HEK293 (cell line): ENCODE measurements at regions not wholly inside any gene's neighbourhood (a gene's known extent, or its start where the extent isn't known, plus 50 kb on each side); places are given as distances from the start of the nearest gene placed in this dataset.
"Not testable (repeated sequence)": the region's sequence is repeated elsewhere in the genome, so short reads cannot be mapped to it uniquely, and the experiment has no call there.

ENCODE experiments used
- CTCF ChIA-PET: fragments of 350-600 bp; formaldehyde crosslinking; extraction: SDS; loops from one replicate; lab custom pipeline; 2021; ENCODE audit warnings: antibody characterized with exemption; lab: Yijun Ruan, JAX
- POLR2A ChIA-PET: fragments of 300-600 bp; formaldehyde crosslinking; extraction: SDS; loops from one replicate; lab custom pipeline; 2020; ENCODE audit warnings: antibody characterized with exemption, inconsistent platforms; lab: Yijun Ruan, JAX
- H3K27ac ChIP-seq: fragments of 200-500 bp; sonication (Bioruptor generic); 2 replicates; pipeline ENCODE4 v1.5.1; 2014; ENCODE audit warnings: low read depth, low read length, control low read depth, inconsistent platforms; ENCODE audit errors: extremely low read depth
- H3K36me3 ChIP-seq, 2 experiments: fragments of 200-500 bp in 1 of 2; sonication (Bioruptor generic) in 1 of 2; 1 replicate in 1 of 2; 2 replicates in 1 of 2; pipeline ENCODE4 v1.5.1; 2014 to 2017; ENCODE audit warnings: inconsistent platforms in 2 of 2, low read length in 2 of 2; ENCODE audit not compliant: control insufficient read depth in 2 of 2, insufficient read depth in 1 of 2
- H3K4me1 ChIP-seq: fragments of 200-500 bp; sonication (Bioruptor generic); 2 replicates; pipeline ENCODE4 v1.5.1; 2014; ENCODE audit warnings: mild to moderate bottlenecking, low read length, inconsistent platforms; ENCODE audit not compliant: control insufficient read depth, insufficient read depth
- H3K4me3 ChIP-seq: 2 replicates; pipeline ENCODE4 v1.5.1; 2011; ENCODE audit warnings: low read depth, mild to moderate bottlenecking, control low read depth, low read length, moderate library complexity
- H3K9me3 ChIP-seq: fragments of 200-500 bp; sonication (Bioruptor generic); 2 replicates; pipeline ENCODE4 v1.5.1; 2014; ENCODE audit warnings: low read depth, low read length, inconsistent platforms; ENCODE audit not compliant: control insufficient read depth, insufficient read depth
- KLF9 ChIP-seq: fragments of 450-650 bp; formaldehyde crosslinking; IDR thresholded peaks from 2 replicates; pipeline ENCODE4 v1.5.1; 2016; ENCODE audit warnings: missing biosample characterization, missing genetic modification characterization, low read depth
- OSR2 ChIP-seq: fragments of 450-650 bp; formaldehyde crosslinking; IDR thresholded peaks from 2 replicates; pipeline ENCODE4 v1.5.1; 2016; ENCODE audit warnings: missing biosample characterization, missing genetic modification characterization
- SETDB1 ChIP-seq: IDR thresholded peaks from one replicate; pipeline ENCODE4 v1.6.1; 2017; ENCODE audit warnings: mild to moderate bottlenecking, low read length, moderate library complexity, mixed read lengths; ENCODE audit not compliant: insufficient read length
- ZBTB11 ChIP-seq: fragments of 450-650 bp; formaldehyde crosslinking; conservative IDR thresholded peaks from 2 replicates; pipeline ENCODE4 v1.5.1; 2016; ENCODE audit warnings: low read depth, missing biosample characterization, missing genetic modification characterization
- ZBTB7A ChIP-seq: fragments of 450-650 bp; formaldehyde crosslinking; IDR thresholded peaks from 2 replicates; pipeline ENCODE4 v1.5.1; 2016; ENCODE audit warnings: low read depth, missing biosample characterization, missing genetic modification characterization
- ZNF19 ChIP-seq: fragments of 450-650 bp; formaldehyde crosslinking; IDR thresholded peaks from 2 replicates; pipeline ENCODE4; 2016; ENCODE audit warnings: missing biosample characterization, missing genetic modification characterization, low read depth
- ZNF223 ChIP-seq: fragments of 450-650 bp; formaldehyde crosslinking; IDR thresholded peaks from 2 replicates; pipeline ENCODE4 v1.5.1; 2016; ENCODE audit warnings: missing biosample characterization, missing genetic modification characterization
- ZNF23 ChIP-seq: fragments of 450-650 bp; formaldehyde crosslinking; IDR thresholded peaks from 2 replicates; pipeline ENCODE4 v1.5.1; 2016; ENCODE audit warnings: missing biosample characterization, missing genetic modification characterization, borderline replicate concordance
- ZNF274 ChIP-seq, 2 experiments: fragments of 200-500 bp in 1 of 2; fragments of 450-650 bp in 1 of 2; sonication (Bioruptor generic) in 1 of 2; formaldehyde crosslinking in 1 of 2; IDR thresholded peaks; 2 replicates each; pipeline versions ENCODE4 v1.5.1 to v1.6.1; 2014 to 2016; ENCODE audit warnings: borderline replicate concordance in 1 of 2, inconsistent platforms in 1 of 2, low read length in 1 of 2, missing biosample characterization in 1 of 2, missing genetic modification characterization in 1 of 2
- ZNF596 ChIP-seq: fragments of 450-650 bp; IDR thresholded peaks from 2 replicates; pipeline ENCODE4 v1.5.0; 2018; ENCODE audit warnings: missing biosample characterization, mild to moderate bottlenecking, missing genetic modification characterization, moderate library complexity
- ZNF600 ChIP-seq: fragments of 450-650 bp; formaldehyde crosslinking; IDR thresholded peaks from 2 replicates; pipeline ENCODE4 v1.5.1; 2016; ENCODE audit warnings: missing biosample characterization, missing genetic modification characterization
- ZNF768 ChIP-seq: fragments of 450-650 bp; formaldehyde crosslinking; IDR thresholded peaks from 2 replicates; pipeline ENCODE4 v1.5.1; 2018; ENCODE audit warnings: missing biosample characterization, mild to moderate bottlenecking, missing genetic modification characterization
- ZNF777 ChIP-seq: fragments of 450-650 bp; formaldehyde crosslinking; IDR thresholded peaks from 2 replicates; pipeline ENCODE4 v1.5.1; 2017; ENCODE audit warnings: missing biosample characterization, missing genetic modification characterization, borderline replicate concordance
- ZSCAN30 ChIP-seq: fragments of 450-650 bp; IDR thresholded peaks from 2 replicates; pipeline ENCODE4 v1.5.1; 2018; ENCODE audit warnings: missing biosample characterization, mild to moderate bottlenecking, missing genetic modification characterization, moderate library complexity
- TF ChIP-seq, protein P1 (sequence below): fragments of 450-650 bp; formaldehyde crosslinking; IDR thresholded peaks from 2 replicates; pipeline ENCODE4 v1.5.1; 2016; ENCODE audit warnings: missing biosample characterization, missing genetic modification characterization, borderline replicate concordance
- TF ChIP-seq, protein P2 (sequence below): fragments of 450-650 bp; formaldehyde crosslinking; IDR thresholded peaks from 2 replicates; pipeline ENCODE4 v1.5.1; 2016; ENCODE audit warnings: missing biosample characterization, missing genetic modification characterization
- TF ChIP-seq, protein P3 (sequence below): fragments of 450-650 bp; formaldehyde crosslinking; IDR thresholded peaks from 2 replicates; pipeline ENCODE4 v1.5.1; 2016; ENCODE audit warnings: missing biosample characterization, missing genetic modification characterization

DNA sequence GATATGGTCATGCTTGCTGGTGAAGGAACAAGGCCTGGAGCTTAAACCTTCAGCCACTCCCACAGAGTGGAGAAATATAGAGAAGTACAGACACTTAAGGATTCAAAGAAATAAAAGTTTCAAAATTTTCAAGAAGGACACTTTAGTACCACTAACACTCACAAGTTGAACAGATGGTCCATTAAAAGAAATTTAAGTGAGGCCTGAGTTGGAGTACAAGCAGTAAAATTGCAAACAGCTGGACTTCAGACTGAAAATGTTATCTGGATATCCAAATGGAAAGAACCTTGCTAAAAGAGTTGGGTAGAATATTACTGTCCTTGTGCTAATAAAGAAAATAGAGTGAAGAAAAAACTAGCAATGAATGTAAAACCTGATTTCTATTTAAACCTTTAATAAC lies 397.1 kb upstream of the KCNMB2 start:
- Histone ChIP-seq H3K4me1 (no peaks in the 10 kb centered on the region), H3K36me3 (no peaks in the 10 kb centered on the region), H3K4me3 (no peak overlapping the region), H3K27ac (no peak overlapping the region), H3K9me3 (no peaks in the 10 kb centered on the region)
- TF ChIP-seq OSR2 (tag by site-specific recombination) = no peak
- no peak for TF ChIP-seq ZNF596 (tag by site-specific recombination)
- ChIA-PET CTCF (interaction anchor here (0.7 kb wide), 1 partner anchor 978 kb away, joined by 4 read pairs; no protein-coding TSS in a partner anchor), POLR2A (no interaction called here)

DNA sequence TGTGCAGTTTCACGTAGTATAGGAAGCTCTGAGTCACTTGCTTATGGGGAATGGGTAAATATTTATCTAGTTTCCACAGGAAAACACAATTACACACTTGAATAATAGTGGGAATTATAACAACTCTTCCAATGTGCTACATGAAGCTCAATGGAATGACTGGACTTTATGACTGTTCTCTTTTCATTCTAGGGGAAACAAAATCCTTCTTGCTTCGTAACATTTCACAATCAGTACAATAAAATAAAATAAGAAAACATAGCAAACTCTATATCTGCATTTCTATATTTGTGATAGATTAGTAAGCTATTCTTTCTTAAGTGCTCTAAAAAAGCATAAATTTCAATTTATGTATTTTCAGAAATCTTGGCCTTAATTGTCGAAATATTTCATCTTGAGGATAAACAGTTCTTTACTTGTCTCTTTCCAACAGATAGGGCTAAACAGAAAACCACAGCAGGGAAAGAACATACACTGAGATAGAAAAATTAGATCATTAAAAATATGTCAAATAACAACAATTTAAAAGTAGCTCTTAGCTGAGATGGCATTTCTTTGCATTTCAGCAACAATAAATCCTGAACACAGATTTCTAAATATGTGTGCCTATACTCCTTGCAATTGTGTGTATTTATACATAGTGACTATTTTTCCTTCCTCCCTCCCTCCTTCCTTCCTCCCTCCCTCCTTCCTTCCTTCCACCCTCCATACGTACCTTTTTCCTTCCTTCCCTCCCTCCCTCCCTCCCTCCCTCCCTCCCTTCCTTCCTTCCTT lies 395.5 kb upstream of the KCNMB2 start:
- POLR2A ChIA-PET = no interaction called here
- TF ChIP-seq ZSCAN30 = no peak
- TF ChIP-seq, protein P1, sequence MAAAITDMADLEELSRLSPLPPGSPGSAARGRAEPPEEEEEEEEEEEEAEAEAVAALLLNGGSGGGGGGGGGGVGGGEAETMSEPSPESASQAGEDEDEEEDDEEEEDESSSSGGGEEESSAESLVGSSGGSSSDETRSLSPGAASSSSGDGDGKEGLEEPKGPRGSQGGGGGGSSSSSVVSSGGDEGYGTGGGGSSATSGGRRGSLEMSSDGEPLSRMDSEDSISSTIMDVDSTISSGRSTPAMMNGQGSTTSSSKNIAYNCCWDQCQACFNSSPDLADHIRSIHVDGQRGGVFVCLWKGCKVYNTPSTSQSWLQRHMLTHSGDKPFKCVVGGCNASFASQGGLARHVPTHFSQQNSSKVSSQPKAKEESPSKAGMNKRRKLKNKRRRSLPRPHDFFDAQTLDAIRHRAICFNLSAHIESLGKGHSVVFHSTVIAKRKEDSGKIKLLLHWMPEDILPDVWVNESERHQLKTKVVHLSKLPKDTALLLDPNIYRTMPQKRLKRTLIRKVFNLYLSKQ (tag by site-specific recombination) = no peak
- TF ChIP-seq KLF9 = no peak
- TF ChIP-seq, protein P2, sequence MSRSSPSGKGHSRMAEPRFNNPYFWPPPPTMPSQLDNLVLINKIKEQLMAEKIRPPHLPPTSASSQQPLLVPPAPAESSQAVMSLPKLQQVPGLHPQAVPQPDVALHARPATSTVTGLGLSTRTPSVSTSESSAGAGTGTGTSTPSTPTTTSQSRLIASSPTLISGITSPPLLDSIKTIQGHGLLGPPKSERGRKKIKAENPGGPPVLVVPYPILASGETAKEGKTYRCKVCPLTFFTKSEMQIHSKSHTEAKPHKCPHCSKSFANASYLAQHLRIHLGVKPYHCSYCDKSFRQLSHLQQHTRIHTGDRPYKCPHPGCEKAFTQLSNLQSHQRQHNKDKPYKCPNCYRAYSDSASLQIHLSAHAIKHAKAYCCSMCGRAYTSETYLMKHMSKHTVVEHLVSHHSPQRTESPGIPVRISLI (tag by site-specific recombination) = no peak
- TF ChIP-seq ZNF274 (IDR thresholded peaks at IDR 0.05; ENCODE audit: low read length) = no peak
- TF ChIP-seq ZNF274 (tag by site-specific recombination; IDR thresholded peaks at IDR 0.05; ENCODE audit: borderline replicate concordance) = no peak
- TF ChIP-seq ZBTB7A (tag by site-specific recombination) = no peak
- no peak for TF ChIP-seq ZNF19
- no peak for TF ChIP-seq ZNF768 (tag by site-specific recombination)
- TF ChIP-seq, protein P3, sequence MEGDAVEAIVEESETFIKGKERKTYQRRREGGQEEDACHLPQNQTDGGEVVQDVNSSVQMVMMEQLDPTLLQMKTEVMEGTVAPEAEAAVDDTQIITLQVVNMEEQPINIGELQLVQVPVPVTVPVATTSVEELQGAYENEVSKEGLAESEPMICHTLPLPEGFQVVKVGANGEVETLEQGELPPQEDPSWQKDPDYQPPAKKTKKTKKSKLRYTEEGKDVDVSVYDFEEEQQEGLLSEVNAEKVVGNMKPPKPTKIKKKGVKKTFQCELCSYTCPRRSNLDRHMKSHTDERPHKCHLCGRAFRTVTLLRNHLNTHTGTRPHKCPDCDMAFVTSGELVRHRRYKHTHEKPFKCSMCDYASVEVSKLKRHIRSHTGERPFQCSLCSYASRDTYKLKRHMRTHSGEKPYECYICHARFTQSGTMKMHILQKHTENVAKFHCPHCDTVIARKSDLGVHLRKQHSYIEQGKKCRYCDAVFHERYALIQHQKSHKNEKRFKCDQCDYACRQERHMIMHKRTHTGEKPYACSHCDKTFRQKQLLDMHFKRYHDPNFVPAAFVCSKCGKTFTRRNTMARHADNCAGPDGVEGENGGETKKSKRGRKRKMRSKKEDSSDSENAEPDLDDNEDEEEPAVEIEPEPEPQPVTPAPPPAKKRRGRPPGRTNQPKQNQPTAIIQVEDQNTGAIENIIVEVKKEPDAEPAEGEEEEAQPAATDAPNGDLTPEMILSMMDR (tag by site-specific recombination) = no peak
- no peak for TF ChIP-seq ZNF777 (tag by site-specific recombination)
- TF ChIP-seq ZBTB11 (tag by site-specific recombination) = no peak
- TF ChIP-seq ZNF23 = no peak
- no peak for TF ChIP-seq ZNF600
- no peak for TF ChIP-seq SETDB1
- no peak for TF ChIP-seq ZNF223
- Histone ChIP-seq H3K9me3 (no peaks in the 10 kb centered on the region), H3K4me3 (no peak overlapping the region), H3K27ac (no peak overlapping the region), H3K36me3 (no peaks in the 10 kb centered on the region), H3K4me1 (no peaks in the 10 kb centered on the region)
- CTCF ChIA-PET = interaction anchor here (0.6 kb wide), 1 partner anchor 240 kb away, joined by 3 read pairs; no protein-coding TSS in a partner anchor

- H3K4me1 ChIP-seq, POLR2A ChIA-PET, H3K36me3 ChIP-seq, H3K4me3 ChIP-seq, H3K27ac ChIP-seq, H3K9me3 ChIP-seq: not testable (repeated sequence)
- CTCF ChIA-PET = interaction anchor here (0.6 kb wide), 1 partner anchor 240 kb away, joined by 3 read pairs; no protein-coding TSS in a partner anchor
Observed at GRCh38 chr3:178141305-178141684, 394.9 kb upstream of the KCNMB2 start.
